DND-41 (cell line): ENCODE measurements at regions not wholly inside any gene's neighbourhood (a gene's known extent, or its start where the extent isn't known, plus 50 kb on each side); places are given as distances from the start of the nearest gene placed in this dataset.

ENCODE experiments used
- ATAC-seq: fragments of 200-7000 bp; cut with Tn5 transposase; 3 replicates; pipeline ENCODE4 v1.9.1; 2021; ENCODE audit warnings: low read depth; ENCODE audit not compliant: insufficient read depth
- DNase-seq: peaks from one replicate; pipeline ENCODE4 v3.0.0-alpha.2; 2020
- H2AFZ ChIP-seq: 2 replicates; pipeline ENCODE4 v1.6.0; 2012; ENCODE audit warnings: low read depth, low read length
- H3K27ac ChIP-seq: 2 replicates; pipeline ENCODE4 v1.5.1; 2012; ENCODE audit warnings: low read length, inconsistent platforms
- H3K27me3 ChIP-seq: fragments of 200-600 bp; sonication (generic); 2 replicates; pipeline ENCODE4 v1.6.0; 2012; ENCODE audit warnings: low read length, mild to moderate bottlenecking, inconsistent platforms; ENCODE audit not compliant: insufficient read depth, poor library complexity
- H3K36me3 ChIP-seq: 2 replicates; pipeline ENCODE4 v1.5.1; 2012; ENCODE audit warnings: low read length, inconsistent platforms; ENCODE audit not compliant: insufficient read depth
- H3K4me1 ChIP-seq: 2 replicates; pipeline ENCODE4 v1.5.1; 2012; ENCODE audit warnings: mild to moderate bottlenecking, low read length; ENCODE audit not compliant: insufficient read depth
- H3K4me2 ChIP-seq: 2 replicates; pipeline ENCODE4 v1.6.0; 2012; ENCODE audit warnings: mild to moderate bottlenecking, moderate library complexity, low read length, inconsistent platforms; ENCODE audit not compliant: insufficient read depth
- H3K4me3 ChIP-seq, 2 experiments: fragments of 200-600 bp in 1 of 2; shearing (Covaris generic) in 1 of 2; 2 replicates each; pipeline ENCODE4 v1.5.1; 2012 to 2016; ENCODE audit warnings: inconsistent platforms in 2 of 2, low read length in 2 of 2, mild to moderate bottlenecking in 2 of 2, low read depth in 1 of 2, moderate library complexity in 1 of 2
- H3K79me2 ChIP-seq: 2 replicates; pipeline ENCODE4 v1.6.0; 2012; ENCODE audit warnings: low read length, inconsistent platforms; ENCODE audit not compliant: insufficient read depth
- H3K9ac ChIP-seq: 2 replicates; pipeline ENCODE4 v1.6.0; 2012; ENCODE audit warnings: low read depth, mild to moderate bottlenecking, inconsistent platforms, low read length, moderate library complexity
- H3K9me3 ChIP-seq: 2 replicates; pipeline ENCODE4 v1.5.1; 2012; ENCODE audit warnings: low read length, moderate library complexity, mild to moderate bottlenecking, inconsistent platforms; ENCODE audit not compliant: insufficient read depth, severe bottlenecking
- H4K20me1 ChIP-seq: 2 replicates; pipeline ENCODE4 v1.6.0; 2012; ENCODE audit warnings: low read length; ENCODE audit not compliant: insufficient read depth
- CTCF ChIP-seq: IDR thresholded peaks from 2 replicates; pipeline ENCODE4 v1.5.1; 2012; ENCODE audit warnings: borderline replicate concordance, low read length, moderate library complexity, mild to moderate bottlenecking; ENCODE audit not compliant: poor library complexity, severe bottlenecking; ENCODE audit errors: extremely low read depth
- EZH2 ChIP-seq: IDR thresholded peaks from 3 replicates; pipeline ENCODE4 v1.6.1; 2012; ENCODE audit warnings: borderline replicate concordance, low read depth, mild to moderate bottlenecking, moderate library complexity, low read length, inconsistent platforms; ENCODE audit not compliant: severe bottlenecking

- Histone ChIP-seq H3K79me2 (no peaks in the 10 kb centered on the region), H3K9ac (no peak overlapping the region), H3K9me3 (no peaks in the 10 kb centered on the region), H3K36me3 (no peaks in the 10 kb centered on the region), H3K4me1 (no peaks in the 10 kb centered on the region), H3K4me3 (no peak overlapping the region), H3K27ac (no peak overlapping the region), H3K27me3 (peaks cover 3% of the 10 kb centered on the region), H4K20me1 (no peaks in the 10 kb centered on the region; the same call in 1 of the 2 replicates), H3K4me2 (no peak overlapping the region), H2AFZ (no peak overlapping the region)
- ATAC-seq (no peak), DNase-seq (no peak)
- TF ChIP-seq EZH2 (no peak), CTCF (no peak)
Measured at GRCh38 chr10:125341611-125342010, 181.2 kb upstream of the CTBP2 start.

DNA sequence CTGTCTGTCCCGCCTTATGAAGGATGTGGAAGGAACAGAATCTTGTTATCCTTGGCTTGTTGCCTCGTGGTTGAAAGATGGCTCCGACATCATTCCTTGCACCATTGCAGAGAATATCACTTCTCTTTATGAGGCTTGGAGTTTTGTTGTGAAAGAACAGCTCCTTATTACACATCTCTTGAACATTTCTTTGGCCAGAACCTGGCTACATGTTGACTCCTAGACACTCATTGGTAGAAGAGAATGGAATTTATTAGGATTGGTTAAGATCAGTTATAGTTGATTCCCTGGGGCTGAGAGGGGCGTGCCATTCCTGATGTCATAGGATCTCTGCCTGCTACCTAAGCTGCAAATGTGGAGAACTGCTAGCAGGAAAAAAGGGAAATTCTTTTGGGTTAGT is 180.5 kb upstream of the CTBP2 start:
- Histone ChIP-seq H3K9me3 (no peaks in the 10 kb centered on the region), H3K4me1 (no peaks in the 10 kb centered on the region), H3K36me3 (no peaks in the 10 kb centered on the region), H3K9ac (no peak overlapping the region), H3K4me3 (no peak overlapping the region), H3K4me2 (no peak overlapping the region), H3K27ac (no peak overlapping the region), H3K79me2 (no peaks in the 10 kb centered on the region), H4K20me1 (no peaks in the 10 kb centered on the region; the same call in 1 of the 2 replicates), H2AFZ (no peak overlapping the region), H3K27me3 (peaks cover 3% of the 10 kb centered on the region)
- TF ChIP-seq EZH2 (no peak), CTCF (no peak)
- DNase-seq (no peak), ATAC-seq (no peak)

DNA sequence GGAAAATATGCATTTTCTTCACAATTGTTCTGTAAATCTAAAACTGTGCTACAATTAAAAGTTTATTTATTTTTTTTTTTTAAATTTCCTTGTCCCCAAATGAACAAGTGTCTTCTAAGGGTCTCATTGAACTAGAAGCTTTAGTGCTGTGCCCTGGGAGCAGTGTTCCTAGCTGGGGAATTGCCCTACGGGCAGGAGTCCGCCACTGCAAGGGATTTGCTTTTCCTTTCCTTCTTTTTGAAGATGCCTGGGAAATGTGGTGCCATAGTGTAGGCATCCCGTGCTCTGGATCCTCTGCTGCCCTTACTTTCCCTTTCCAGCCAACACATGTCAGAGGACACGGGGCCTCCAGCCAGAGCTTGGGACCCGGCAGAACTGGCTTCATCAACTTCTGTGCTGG is 177.1 kb upstream of the CTBP2 start:
- no peaks in the 10 kb centered on the region for H3K36me3 ChIP-seq
- H3K79me2 ChIP-seq: no peaks in the 10 kb centered on the region
- TF ChIP-seq CTCF (no peak), EZH2 (no peak)
- H4K20me1 ChIP-seq: no peaks in the 10 kb centered on the region
- H3K27me3 ChIP-seq: no peaks in the 10 kb centered on the region
- ATAC-seq (no peak), DNase-seq (no peak)
- H3K9me3 ChIP-seq: no peaks in the 10 kb centered on the region
- no peaks in the 10 kb centered on the region for H3K4me1 ChIP-seq
- no peak overlapping the region for H2AFZ ChIP-seq
- no peak overlapping the region for H3K4me2 ChIP-seq
- no peak overlapping the region for H3K4me3 ChIP-seq
- no peak overlapping the region for H3K27ac ChIP-seq
- H3K9ac ChIP-seq: no peak overlapping the region

DNA sequence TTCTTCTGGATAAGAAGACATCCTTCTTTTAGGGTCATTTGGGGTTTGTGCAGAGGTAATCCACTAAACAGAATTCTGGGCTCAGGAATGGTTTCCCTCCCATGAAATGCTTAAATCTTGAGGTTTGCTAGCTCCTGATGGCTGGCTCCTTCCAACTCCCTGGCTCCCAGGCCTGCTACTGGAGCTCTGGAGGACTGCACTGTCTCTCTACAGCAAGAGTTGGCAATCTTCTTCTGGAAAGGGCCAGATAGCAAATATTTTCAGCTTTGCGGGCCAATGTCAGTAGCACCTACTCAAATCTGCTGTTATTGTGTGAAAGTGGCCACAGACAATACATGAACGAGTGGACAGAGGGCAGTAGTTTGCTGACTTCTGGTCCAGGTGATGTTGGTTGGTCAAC is 174.2 kb upstream of the CTBP2 start:
- H2AFZ ChIP-seq: no peak overlapping the region
- no peak for TF ChIP-seq EZH2
- no peak for TF ChIP-seq CTCF
- no peak overlapping the region for H3K9ac ChIP-seq
- H3K27me3 ChIP-seq: no peaks in the 10 kb centered on the region
- no peak overlapping the region for H3K4me2 ChIP-seq
- no peaks in the 10 kb centered on the region for H4K20me1 ChIP-seq
- no peaks in the 10 kb centered on the region for H3K79me2 ChIP-seq
- no peaks in the 10 kb centered on the region for H3K9me3 ChIP-seq
- no peak for ATAC-seq
- no peaks in the 10 kb centered on the region for H3K4me1 ChIP-seq
- no peak overlapping the region for H3K4me3 ChIP-seq
- DNase-seq: no peak
- no peaks in the 10 kb centered on the region for H3K36me3 ChIP-seq
- H3K27ac ChIP-seq: no peak overlapping the region
